H1 (cell line): ENCODE measurements at regions not wholly inside any gene's neighbourhood (a gene's known extent, or its start where the extent isn't known, plus 50 kb on each side); places are given as distances from the start of the nearest gene placed in this dataset.

ENCODE experiments used
- BCL11A ChIP-seq, 2 experiments: IDR thresholded peaks; one replicate each; pipeline ENCODE4 v1.6.1; 2011; ENCODE audit warnings: low read depth in 2 of 2, low read length in 2 of 2, mild to moderate bottlenecking in 2 of 2
- EGR1 ChIP-seq: IDR thresholded peaks from 2 replicates; pipeline ENCODE4 v1.6.1; 2011; ENCODE audit warnings: low read depth, low read length, borderline replicate concordance
- EZH2 ChIP-seq: fragments of 200-600 bp; sonication (generic); IDR thresholded peaks from 2 replicates; pipeline ENCODE4 v1.7.1; 2012; ENCODE audit warnings: low read depth, mild to moderate bottlenecking, moderate library complexity, low read length, inconsistent platforms; ENCODE audit not compliant: severe bottlenecking
- FOSL1 ChIP-seq: IDR thresholded peaks from 2 replicates; pipeline ENCODE4 v1.6.1; 2011; ENCODE audit warnings: mild to moderate bottlenecking, low read depth, low read length, moderate library complexity; ENCODE audit not compliant: insufficient read depth
- PHF8 ChIP-seq: fragments of 200-600 bp; sonication (generic); conservative IDR thresholded peaks from 2 replicates; pipeline ENCODE4 v1.7.1; 2012; ENCODE audit warnings: low read depth, mild to moderate bottlenecking, inconsistent platforms, low read length, moderate library complexity
- POLR2A ChIP-seq, 2 experiments: IDR thresholded peaks; 1 replicate in 1 of 2; 2 replicates in 1 of 2; pipeline ENCODE4 v1.6.1; 2011; ENCODE audit warnings: low read depth in 2 of 2, low read length in 2 of 2, mild to moderate bottlenecking in 2 of 2; ENCODE audit errors: control extremely low read depth in 1 of 2
- POLR2AphosphoS5 ChIP-seq: IDR thresholded peaks from 2 replicates; pipeline ENCODE4 v1.6.1; 2011; ENCODE audit warnings: low read depth, low read length
- POU5F1 ChIP-seq: IDR thresholded peaks from 2 replicates; pipeline ENCODE4 v1.6.1; 2011; ENCODE audit warnings: low read depth, mild to moderate bottlenecking, low read length, moderate library complexity
- RAD21 ChIP-seq, 2 experiments: IDR thresholded peaks in 1 of 2; conservative IDR thresholded peaks in 1 of 2; 2 replicates each; pipeline ENCODE4 v1.6.1; 2011; ENCODE audit warnings: low read depth in 2 of 2, low read length in 2 of 2, improper control_type of control experiment in 1 of 2, inconsistent platforms in 1 of 2, mild to moderate bottlenecking in 1 of 2, moderate library complexity in 1 of 2
- TAF1 ChIP-seq: IDR thresholded peaks from 2 replicates; pipeline ENCODE4 v1.6.1; 2011; ENCODE audit warnings: mild to moderate bottlenecking, low read depth, low read length
- ZNF274 ChIP-seq: IDR thresholded peaks from 2 replicates; pipeline ENCODE4 v1.7.0; 2012; ENCODE audit warnings: low read length, borderline replicate concordance; ENCODE audit errors: extremely low read depth
- TF ChIP-seq, protein P1 (sequence below), 3 experiments: IDR thresholded peaks; 1 replicate in 2 of 3; 2 replicates in 1 of 3; pipeline versions ENCODE4 v1.5.1 to v1.6.1; 2011; ENCODE audit warnings: low read length in 3 of 3, mild to moderate bottlenecking in 3 of 3, inconsistent platforms in 2 of 3, low read depth in 1 of 3, moderate library complexity in 1 of 3; ENCODE audit not compliant: insufficient read depth in 1 of 3; ENCODE audit errors: control extremely low read depth in 1 of 3
- TF ChIP-seq, protein P2 (sequence below): IDR thresholded peaks from 2 replicates; pipeline ENCODE4 v1.6.1; 2012; ENCODE audit warnings: inconsistent platforms

DNA sequence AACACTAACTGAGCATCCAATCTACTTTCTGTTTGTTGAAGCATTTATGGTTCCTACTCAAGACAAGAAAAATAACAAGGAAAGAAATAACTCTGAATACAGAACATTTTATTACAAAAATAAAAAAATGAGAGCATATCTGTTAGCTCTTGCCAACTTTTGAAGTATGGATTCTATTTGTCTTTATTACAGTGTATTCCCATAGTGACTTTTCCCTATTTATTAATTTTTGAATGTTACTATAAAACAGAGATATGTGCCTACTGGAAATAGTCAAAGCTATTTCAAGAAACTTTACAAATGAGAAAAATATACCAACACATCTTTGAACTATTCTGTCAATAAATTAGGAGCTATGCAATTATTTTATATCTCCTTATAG is 153.0 kb downstream of the HLX start:
- TF ChIP-seq, protein P1, sequence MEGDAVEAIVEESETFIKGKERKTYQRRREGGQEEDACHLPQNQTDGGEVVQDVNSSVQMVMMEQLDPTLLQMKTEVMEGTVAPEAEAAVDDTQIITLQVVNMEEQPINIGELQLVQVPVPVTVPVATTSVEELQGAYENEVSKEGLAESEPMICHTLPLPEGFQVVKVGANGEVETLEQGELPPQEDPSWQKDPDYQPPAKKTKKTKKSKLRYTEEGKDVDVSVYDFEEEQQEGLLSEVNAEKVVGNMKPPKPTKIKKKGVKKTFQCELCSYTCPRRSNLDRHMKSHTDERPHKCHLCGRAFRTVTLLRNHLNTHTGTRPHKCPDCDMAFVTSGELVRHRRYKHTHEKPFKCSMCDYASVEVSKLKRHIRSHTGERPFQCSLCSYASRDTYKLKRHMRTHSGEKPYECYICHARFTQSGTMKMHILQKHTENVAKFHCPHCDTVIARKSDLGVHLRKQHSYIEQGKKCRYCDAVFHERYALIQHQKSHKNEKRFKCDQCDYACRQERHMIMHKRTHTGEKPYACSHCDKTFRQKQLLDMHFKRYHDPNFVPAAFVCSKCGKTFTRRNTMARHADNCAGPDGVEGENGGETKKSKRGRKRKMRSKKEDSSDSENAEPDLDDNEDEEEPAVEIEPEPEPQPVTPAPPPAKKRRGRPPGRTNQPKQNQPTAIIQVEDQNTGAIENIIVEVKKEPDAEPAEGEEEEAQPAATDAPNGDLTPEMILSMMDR (IDR thresholded peaks at IDR 0.05; ENCODE audit: control extremely low read depth in 1 of 3, insufficient read depth in 1 of 3, low read depth in 1 of 3, low read length in 3 of 3), result no peak
- TF ChIP-seq EZH2, result no peak
- no peak for TF ChIP-seq POLR2A (IDR thresholded peaks at IDR 0.05; ENCODE audit: control extremely low read depth in 1 of 2, low read depth in 2 of 2, low read length in 2 of 2)
- TF ChIP-seq, protein P2, sequence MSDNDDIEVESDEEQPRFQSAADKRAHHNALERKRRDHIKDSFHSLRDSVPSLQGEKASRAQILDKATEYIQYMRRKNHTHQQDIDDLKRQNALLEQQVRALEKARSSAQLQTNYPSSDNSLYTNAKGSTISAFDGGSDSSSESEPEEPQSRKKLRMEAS, result no peak
- TF ChIP-seq FOSL1, result no peak
- TF ChIP-seq TAF1, result no peak
- TF ChIP-seq POU5F1, result no peak
- no peak for TF ChIP-seq ZNF274
- TF ChIP-seq RAD21 (IDR thresholded peaks at IDR 0.05 in 1 of 2, conservative IDR thresholded peaks at IDR 0.05 in 1 of 2; ENCODE audit: low read depth in 2 of 2, low read length in 2 of 2), result no peak
- no peak for TF ChIP-seq PHF8
- no peak for TF ChIP-seq EGR1
- no peak for TF ChIP-seq BCL11A (IDR thresholded peaks at IDR 0.05; ENCODE audit: low read depth in 2 of 2, low read length in 2 of 2)
- TF ChIP-seq POLR2AphosphoS5, result no peak
